MCF 10A (cell line): ENCODE measurements at regions not wholly inside any gene's neighbourhood (a gene's known extent, or its start where the extent isn't known, plus 50 kb on each side); places are given as distances from the start of the nearest gene placed in this dataset.
"Not testable (repeated sequence)": the region's sequence is repeated elsewhere in the genome, so short reads cannot be mapped to it uniquely, and the experiment has no call there.

Source experiments
- BruUV-seq: library from RNA; stranded (reverse); fragments of 400-500 nt; replicated peaks from 2 replicates; lab custom pipeline; 2021; lab: Mats Ljungman, UMichigan
- CTCF ChIA-PET: fragments of 300-600 bp; sonication (Branson Sonifier 250); formaldehyde crosslinking; extraction: SDS; loops from one replicate; lab custom pipeline; 2021; ENCODE audit warnings: antibody characterized with exemption, inconsistent platforms; lab: Yijun Ruan, JAX
- POLR2A ChIA-PET: fragments of 300-600, 350-650 bp; sonication (Branson Sonifier 250); formaldehyde crosslinking; extraction: SDS; loops from one replicate; lab custom pipeline; 2020; ENCODE audit warnings: antibody characterized with exemption, inconsistent platforms; lab: Yijun Ruan, JAX
- DNase-seq: peaks from one replicate; pipeline ENCODE4 v3.0.0-alpha.2; 2018; ENCODE audit not compliant: unreplicated experiment
- H3K27ac Mint-ChIP-seq: one replicate; pipeline ENCODE4 v1.8.0; 2022; ENCODE audit warnings: mild to moderate bottlenecking, low read depth, mixed read lengths; ENCODE audit not compliant: unreplicated experiment
- H3K27me3 Mint-ChIP-seq: one replicate; pipeline ENCODE4 v1.8.0; 2022; ENCODE audit warnings: mixed read lengths; ENCODE audit not compliant: insufficient read depth, unreplicated experiment
- H3K36me3 Mint-ChIP-seq: one replicate; pipeline ENCODE4 v1.8.0; 2022; ENCODE audit warnings: mild to moderate bottlenecking, moderate library complexity, mixed read lengths; ENCODE audit not compliant: insufficient read depth, unreplicated experiment
- H3K4me1 Mint-ChIP-seq: one replicate; pipeline ENCODE4 v1.8.0; 2022; ENCODE audit warnings: mixed read lengths; ENCODE audit not compliant: insufficient read depth, unreplicated experiment
- H3K4me3 Mint-ChIP-seq: one replicate; pipeline ENCODE4 v1.8.0; 2022; ENCODE audit warnings: mild to moderate bottlenecking, moderate library complexity, mixed read lengths; ENCODE audit not compliant: unreplicated experiment
- H3K9me3 Mint-ChIP-seq: one replicate; pipeline ENCODE4 v1.8.0; 2022; ENCODE audit warnings: mixed read lengths; ENCODE audit not compliant: unreplicated experiment
- intact Hi-C: fragments of 100-400 bp; cut with micrococcal nuclease; formaldehyde crosslinking; loops from 2 replicates; pipeline ENCODE4 v1.14.1; 2022
- TF ChIP-seq, protein P1 (sequence below): fragments of 200-600 bp; IDR thresholded peaks from one replicate; pipeline ENCODE4 v1.8.0; 2022; ENCODE audit warnings: antibody characterized with exemption, mild to moderate bottlenecking; ENCODE audit not compliant: unreplicated experiment

DNA sequence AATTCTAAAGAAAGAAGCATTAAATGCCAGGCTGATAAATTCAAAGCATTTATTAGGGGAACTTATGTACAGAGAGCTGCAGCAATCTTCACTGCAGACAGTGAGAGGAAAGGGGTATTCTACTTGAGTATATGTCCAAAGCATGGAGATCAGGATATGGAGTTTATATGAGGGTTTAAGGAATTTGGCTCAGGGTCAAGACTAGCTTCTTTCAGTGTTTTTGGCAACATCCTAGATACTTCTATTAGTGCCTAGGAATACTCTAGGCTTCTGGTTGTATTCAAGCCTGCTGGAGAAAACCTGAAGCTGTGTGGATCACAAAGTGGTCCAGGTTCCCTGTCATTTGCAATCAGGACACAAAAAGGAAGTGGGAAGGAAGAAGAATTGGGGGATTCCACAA is 194.6 kb downstream of the CETN3 start:
- H3K36me3 Mint-ChIP-seq: no peaks in the 10 kb centered on the region
- no peaks in the 10 kb centered on the region for H3K9me3 Mint-ChIP-seq
- CTCF ChIA-PET: no interaction called here
- DNase-seq: no peak
- POLR2A ChIA-PET: no interaction called here
- intact Hi-C loops: no loop called here
- no peak overlapping the region for H3K27ac Mint-ChIP-seq
- no peaks in the 10 kb centered on the region for H3K27me3 Mint-ChIP-seq
- H3K4me1 Mint-ChIP-seq: no peaks in the 10 kb centered on the region
- no peak overlapping the region for H3K4me3 Mint-ChIP-seq
- no TSS peak for BruUV-seq
- TF ChIP-seq, protein P1, sequence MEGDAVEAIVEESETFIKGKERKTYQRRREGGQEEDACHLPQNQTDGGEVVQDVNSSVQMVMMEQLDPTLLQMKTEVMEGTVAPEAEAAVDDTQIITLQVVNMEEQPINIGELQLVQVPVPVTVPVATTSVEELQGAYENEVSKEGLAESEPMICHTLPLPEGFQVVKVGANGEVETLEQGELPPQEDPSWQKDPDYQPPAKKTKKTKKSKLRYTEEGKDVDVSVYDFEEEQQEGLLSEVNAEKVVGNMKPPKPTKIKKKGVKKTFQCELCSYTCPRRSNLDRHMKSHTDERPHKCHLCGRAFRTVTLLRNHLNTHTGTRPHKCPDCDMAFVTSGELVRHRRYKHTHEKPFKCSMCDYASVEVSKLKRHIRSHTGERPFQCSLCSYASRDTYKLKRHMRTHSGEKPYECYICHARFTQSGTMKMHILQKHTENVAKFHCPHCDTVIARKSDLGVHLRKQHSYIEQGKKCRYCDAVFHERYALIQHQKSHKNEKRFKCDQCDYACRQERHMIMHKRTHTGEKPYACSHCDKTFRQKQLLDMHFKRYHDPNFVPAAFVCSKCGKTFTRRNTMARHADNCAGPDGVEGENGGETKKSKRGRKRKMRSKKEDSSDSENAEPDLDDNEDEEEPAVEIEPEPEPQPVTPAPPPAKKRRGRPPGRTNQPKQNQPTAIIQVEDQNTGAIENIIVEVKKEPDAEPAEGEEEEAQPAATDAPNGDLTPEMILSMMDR: no peak

DNA sequence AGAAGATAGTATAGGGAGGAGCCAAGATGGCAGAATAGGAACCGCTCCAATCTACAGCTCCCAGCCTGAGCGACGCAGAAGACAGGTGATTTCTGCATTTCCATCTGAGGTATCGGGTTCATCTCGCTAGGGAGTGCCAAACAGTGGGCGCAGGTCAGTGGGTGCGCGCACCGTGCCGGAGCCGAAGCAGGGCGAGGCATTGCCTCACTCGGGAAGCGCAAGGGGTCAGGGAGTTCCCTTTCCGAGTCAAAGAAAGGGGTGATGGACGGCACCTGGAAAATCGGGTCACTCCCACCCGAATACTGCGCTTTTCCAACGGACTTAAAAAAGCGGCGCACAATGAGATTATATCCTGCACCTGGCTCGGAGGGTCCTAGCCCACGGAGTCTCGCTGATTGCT is 201.2 kb downstream of the CETN3 start:
- BruUV-seq, POLR2A ChIA-PET, DNase-seq, H3K4me1 Mint-ChIP-seq, H3K9me3 Mint-ChIP-seq, H3K36me3 Mint-ChIP-seq, intact Hi-C loops, H3K27me3 Mint-ChIP-seq, H3K4me3 Mint-ChIP-seq, H3K27ac Mint-ChIP-seq, CTCF ChIA-PET: not testable (repeated sequence)

DNA sequence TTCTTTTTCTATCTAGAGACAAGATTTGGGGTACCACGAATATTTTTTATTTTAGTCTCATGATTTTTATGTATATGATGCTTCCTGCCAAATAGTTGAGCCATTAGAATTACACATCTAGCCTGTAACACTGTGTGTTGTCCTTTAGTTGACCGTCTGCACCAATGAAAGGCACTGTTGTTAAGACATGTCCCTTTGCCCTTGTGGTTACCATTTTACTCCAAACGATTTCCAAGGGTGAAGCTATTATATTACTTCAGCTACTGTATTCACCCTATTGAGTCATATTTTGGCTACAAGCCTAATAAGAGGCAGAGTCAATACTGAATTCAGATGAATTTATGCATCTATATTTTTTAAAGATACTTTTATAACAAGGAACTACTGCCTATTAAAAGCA is 207.6 kb downstream of the CETN3 start:
- H3K36me3 Mint-ChIP-seq: no peaks in the 10 kb centered on the region
- H3K27me3 Mint-ChIP-seq: no peaks in the 10 kb centered on the region
- DNase-seq: peak; percentile 60
- H3K27ac Mint-ChIP-seq: no peak overlapping the region
- H3K4me1 Mint-ChIP-seq: peaks cover 4% of the 10 kb centered on the region
- intact Hi-C loops: no loop called here
- no peaks in the 10 kb centered on the region for H3K9me3 Mint-ChIP-seq
- TF ChIP-seq, protein P1: no peak
- CTCF ChIA-PET: interaction anchor here (0.6 kb wide), 1 partner anchor 46 kb away, joined by 4 read pairs; no protein-coding TSS in a partner anchor
- H3K4me3 Mint-ChIP-seq: no peak overlapping the region
- no TSS peak for BruUV-seq
- POLR2A ChIA-PET: interaction anchor here (1.6 kb wide), 1 partner anchor 11 kb away, joined by 7 read pairs; no protein-coding TSS in a partner anchor

- CTCF ChIA-PET: interaction anchor here (0.6 kb wide), 2 partner anchors 28 to 45 kb away, joined by 3 to 4 read pairs; no protein-coding TSS in a partner anchor
- H3K4me1 Mint-ChIP-seq: no peaks in the 10 kb centered on the region
- no peak for DNase-seq
These were observed 216.3 kb downstream of the CETN3 start for GRCh38 chr5:90193185-90193822.

More at GRCh38 chr5:90193185-90193822, 216.3 kb downstream of the CETN3 start:
- no peak overlapping the region for H3K27ac Mint-ChIP-seq
- H3K27me3 Mint-ChIP-seq: no peaks in the 10 kb centered on the region
- POLR2A ChIA-PET: no interaction called here
- H3K36me3 Mint-ChIP-seq: no peaks in the 10 kb centered on the region
- TF ChIP-seq, protein P1: no peak
- no peak overlapping the region for H3K4me3 Mint-ChIP-seq
- BruUV-seq: no TSS peak
- intact Hi-C loops: no loop called here
- H3K9me3 Mint-ChIP-seq: no peaks in the 10 kb centered on the region
